ENCODE measurements at regions not wholly inside any gene's neighbourhood (a gene's known extent, or its start where the extent isn't known, plus 50 kb on each side); places are given as distances from the start of the nearest gene placed in this dataset.

- intact Hi-C loops (cut with DNase I) = loop anchor here (1.0 to 10.0 kb wide), 12 partner anchors 48 to 142 kb away; no protein-coding TSS in a partner anchor
These were observed 94.9 kb downstream of the LYZL2 start for GRCh38 chr10:30534465-30535144.

GRCh38 chr10:30531751-30532530, 97.6 kb downstream of the LYZL2 start:
- 97 to 98% methylated on average over 8 of the region's 8 CpGs for WGBS, 2 donors
- DNase-seq (no peak), ATAC-seq (no peak)
- H3K9me3 ChIP-seq = no peaks in the 10 kb centered on the region
- intact Hi-C loops (cut with DNase I) = loop anchor here in 4 of 10 donors (2.0 to 10.0 kb wide), 5 partner anchors 53 to 140 kb away; no protein-coding TSS in a partner anchor
- H3K27me3 ChIP-seq = peaks cover 0 to 6% (median 0%) of the 10 kb centered on the region in 7 donors
- H3K4me1 ChIP-seq = peaks cover 3 to 86% (median 8%) of the 10 kb centered on the region in 9 donors
- no peak overlapping the region for H3K4me3 ChIP-seq
- no peaks in the 10 kb centered on the region for H3K36me3 ChIP-seq
- TF ChIP-seq CTCF (IDR thresholded peaks at IDR 0.05) = no peak
- H3K27ac ChIP-seq = peak overlapping the region in 1 of 10 donors; percentile 89

More at GRCh38 chr10:30534465-30535144, 94.9 kb downstream of the LYZL2 start:
- DNase-seq = peak; percentile 22 to 74
- H3K36me3 ChIP-seq = no peaks in the 10 kb centered on the region
- peak; percentile 59 to 81 (median 70) for ATAC-seq
- H3K4me3 ChIP-seq = no peak overlapping the region
- no peaks in the 10 kb centered on the region for H3K27me3 ChIP-seq
- 30 to 32% methylated on average over 20 of the region's 20 CpGs for WGBS, 2 donors
- H3K27ac ChIP-seq = peak overlapping the region in 1 of 10 donors; percentile 89
- TF ChIP-seq CTCF (IDR thresholded peaks at IDR 0.05) = peak; percentile 27 to 92 (median 88)
- H3K9me3 ChIP-seq = no peaks in the 10 kb centered on the region
- H3K4me1 ChIP-seq = peaks cover 6 to 89% (median 19%) of the 10 kb centered on the region in 9 donors

DNA sequence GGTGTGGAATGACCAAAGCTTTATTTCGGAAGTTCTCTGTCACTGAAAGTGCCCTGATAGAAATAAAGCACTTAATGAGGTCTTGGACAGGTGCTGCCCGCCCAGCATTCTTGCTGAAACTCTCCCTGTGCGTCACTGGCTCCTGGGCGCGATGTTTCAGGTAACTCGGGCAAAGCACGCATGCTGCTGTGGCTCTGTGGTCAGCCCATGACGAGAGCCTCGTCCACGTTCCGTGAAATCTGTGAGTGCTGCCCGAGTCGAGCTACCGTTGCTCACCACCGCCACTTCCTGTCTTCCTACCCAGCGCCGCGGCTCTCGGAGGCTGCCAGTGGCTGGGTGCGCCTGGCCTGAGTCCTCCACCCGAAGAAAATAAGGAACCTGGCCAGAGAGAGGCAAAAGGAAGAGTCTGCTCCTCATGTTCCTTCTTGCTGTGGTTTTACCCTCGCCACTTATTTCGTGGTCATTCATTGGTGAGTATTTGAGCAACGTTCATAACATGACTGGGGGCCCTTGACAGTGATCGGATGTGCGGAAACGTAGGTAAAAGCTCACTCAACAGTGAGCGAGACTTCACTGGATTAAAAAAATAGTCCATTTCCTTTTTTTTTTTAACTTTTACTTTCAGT, 95.5 kb downstream of the MAP3K8 start:
- peak overlapping the region in 3 of 10 donors; percentile 1 to 89 (median 6) for H3K27ac ChIP-seq
- H3K9me3 ChIP-seq = no peaks in the 10 kb centered on the region
- H3K36me3 ChIP-seq = no peaks in the 10 kb centered on the region
- ATAC-seq = peak; percentile 30 to 89 (median 76)
- peaks cover 0 to 6% (median 0%) of the 10 kb centered on the region in 7 donors for H3K27me3 ChIP-seq
- intact Hi-C loops (cut with DNase I) = no loop called here
- DNase-seq = peak; percentile 45 to 60
- no peak for TF ChIP-seq CTCF (IDR thresholded peaks at IDR 0.05)
- H3K4me3 ChIP-seq = peak overlapping the region in 1 of 10 donors; percentile 27
- 82 to 84% methylated on average over 28 of the region's 28 CpGs for WGBS, 2 donors
- H3K4me1 ChIP-seq = peaks cover 0 to 84% (median 0%) of the 10 kb centered on the region in 9 donors

DNA sequence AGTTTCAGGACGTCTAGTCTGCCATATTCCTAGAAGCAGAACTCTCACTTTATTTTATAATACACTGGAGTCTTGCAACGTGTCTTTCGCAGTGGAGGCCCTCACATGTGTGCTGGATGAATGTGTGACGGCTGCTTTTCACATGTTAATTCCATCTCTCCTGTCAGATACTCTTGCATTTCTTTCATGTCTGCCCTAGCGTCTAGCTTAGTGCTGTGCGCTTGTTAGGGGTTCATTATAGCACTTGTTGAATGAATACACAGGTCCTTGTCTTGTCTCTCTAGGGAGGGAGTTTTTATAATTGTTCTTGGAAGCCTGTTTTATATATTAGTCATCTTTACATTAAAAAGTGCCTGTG, 94.4 kb downstream of the MAP3K8 start:
- ATAC-seq (no peak), DNase-seq (no peak)
- intact Hi-C loops (cut with DNase I) = no loop called here
- no peaks in the 10 kb centered on the region for H3K36me3 ChIP-seq
- H3K27me3 ChIP-seq = peaks cover 0 to 9% (median 0%) of the 10 kb centered on the region in 7 donors
- H3K4me1 ChIP-seq = peaks cover 0 to 79% (median 0%) of the 10 kb centered on the region in 9 donors
- WGBS, 2 donors = 91 to 92% methylated on average over 6 of the region's 6 CpGs
- H3K4me3 ChIP-seq = no peak overlapping the region
- TF ChIP-seq CTCF (IDR thresholded peaks at IDR 0.05) = no peak
- H3K27ac ChIP-seq = peak overlapping the region in 1 of 10 donors; percentile 89
- H3K9me3 ChIP-seq = no peaks in the 10 kb centered on the region
